MM.1S (cell line): ENCODE measurements at regions not wholly inside any gene's neighbourhood (a gene's known extent, or its start where the extent isn't known, plus 50 kb on each side); places are given as distances from the start of the nearest gene placed in this dataset.

Experiments
- CTCF ChIP-seq: fragments of 300-600 bp; sonication (generic); IDR thresholded peaks from 2 replicates; pipeline ENCODE4 v1.5.1; 2016; ENCODE audit warnings: antibody characterized with exemption, low read length, mixed read lengths
- EZH2 ChIP-seq: fragments of 300-600 bp; sonication (generic); optimal IDR thresholded peaks from 2 replicates; pipeline ENCODE3; 2017; ENCODE audit warnings: low read depth, mild to moderate bottlenecking, antibody characterized with exemption, low read length, mixed read lengths
- EZH2phosphoT487 ChIP-seq: fragments of 300-600 bp; sonication (generic); IDR thresholded peaks from 2 replicates; pipeline ENCODE4 v1.6.1; 2018; ENCODE audit warnings: antibody characterized with exemption, low read length

- TF ChIP-seq CTCF (no peak), EZH2phosphoT487 (no peak), EZH2 (no peak)
Observed at GRCh38 chr13:109963384-109963783, 177.0 kb upstream of the IRS2 start.
